HCT116 (cell line): ENCODE measurements at regions not wholly inside any gene's neighbourhood (a gene's known extent, or its start where the extent isn't known, plus 50 kb on each side); places are given as distances from the start of the nearest gene placed in this dataset.

ENCODE experiments used
- EZH2 ChIP-seq: fragments of 200-600 bp; sonication (generic); IDR thresholded peaks from 2 replicates; pipeline ENCODE4 v1.6.1; 2017; ENCODE audit warnings: antibody characterized with exemption, mixed run types
- FOSL1 ChIP-seq: IDR thresholded peaks from 2 replicates; pipeline ENCODE4 v1.6.1; 2012; ENCODE audit warnings: low read depth
- POLR2AphosphoS5 ChIP-seq: IDR thresholded peaks from 2 replicates; pipeline ENCODE4 v1.6.1; 2011; ENCODE audit warnings: mild to moderate bottlenecking, low read depth, low read length, moderate library complexity
- RAD21 ChIP-seq: IDR thresholded peaks from 2 replicates; pipeline ENCODE4 v1.6.1; 2012; ENCODE audit warnings: low read depth, mild to moderate bottlenecking
- SP1 ChIP-seq: IDR thresholded peaks from 2 replicates; pipeline ENCODE4 v1.6.1; 2012; ENCODE audit warnings: low read depth
- TF ChIP-seq, protein P1 (sequence below), 3 experiments: fragments of 200-600 bp in 1 of 3; sonication (generic) in 1 of 3; IDR thresholded peaks in 2 of 3; conservative IDR thresholded peaks in 1 of 3; 2 replicates each; pipeline ENCODE4 v1.5.1; 2012 to 2017; ENCODE audit warnings: low read depth in 2 of 3, low read length in 2 of 3, antibody characterized with exemption in 1 of 3, borderline replicate concordance in 1 of 3, control low read depth in 1 of 3, mild to moderate bottlenecking in 1 of 3, mixed read lengths in 1 of 3, mixed run types in 1 of 3, moderate library complexity in 1 of 3; ENCODE audit not compliant: insufficient read depth in 1 of 3
- TF ChIP-seq, protein P2 (sequence below): IDR thresholded peaks from 2 replicates; pipeline ENCODE4 v1.6.1; 2012; ENCODE audit warnings: low read depth

DNA sequence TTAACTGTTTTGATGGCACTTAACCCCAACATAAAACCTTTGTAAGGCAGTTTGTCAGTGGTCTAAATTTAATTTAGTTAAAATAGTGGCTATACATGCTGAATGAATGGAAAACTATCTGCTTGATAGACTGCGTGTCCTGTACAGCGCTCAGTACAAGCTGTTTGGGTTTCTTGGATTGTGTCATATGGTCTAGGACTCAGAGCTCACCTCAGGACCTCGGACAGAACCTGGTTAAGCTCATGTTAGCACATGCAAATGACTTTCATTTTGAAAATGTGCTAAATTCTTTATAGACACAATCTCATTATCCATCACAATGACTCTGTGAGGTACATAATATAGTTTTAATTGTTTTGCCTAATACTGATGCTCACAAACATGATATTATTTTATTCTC lies 55.7 kb upstream of the RELN start:
- TF ChIP-seq, protein P1, sequence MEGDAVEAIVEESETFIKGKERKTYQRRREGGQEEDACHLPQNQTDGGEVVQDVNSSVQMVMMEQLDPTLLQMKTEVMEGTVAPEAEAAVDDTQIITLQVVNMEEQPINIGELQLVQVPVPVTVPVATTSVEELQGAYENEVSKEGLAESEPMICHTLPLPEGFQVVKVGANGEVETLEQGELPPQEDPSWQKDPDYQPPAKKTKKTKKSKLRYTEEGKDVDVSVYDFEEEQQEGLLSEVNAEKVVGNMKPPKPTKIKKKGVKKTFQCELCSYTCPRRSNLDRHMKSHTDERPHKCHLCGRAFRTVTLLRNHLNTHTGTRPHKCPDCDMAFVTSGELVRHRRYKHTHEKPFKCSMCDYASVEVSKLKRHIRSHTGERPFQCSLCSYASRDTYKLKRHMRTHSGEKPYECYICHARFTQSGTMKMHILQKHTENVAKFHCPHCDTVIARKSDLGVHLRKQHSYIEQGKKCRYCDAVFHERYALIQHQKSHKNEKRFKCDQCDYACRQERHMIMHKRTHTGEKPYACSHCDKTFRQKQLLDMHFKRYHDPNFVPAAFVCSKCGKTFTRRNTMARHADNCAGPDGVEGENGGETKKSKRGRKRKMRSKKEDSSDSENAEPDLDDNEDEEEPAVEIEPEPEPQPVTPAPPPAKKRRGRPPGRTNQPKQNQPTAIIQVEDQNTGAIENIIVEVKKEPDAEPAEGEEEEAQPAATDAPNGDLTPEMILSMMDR (IDR thresholded peaks at IDR 0.05 in 2 of 3, conservative IDR thresholded peaks at IDR 0.05 in 1 of 3; ENCODE audit: borderline replicate concordance in 1 of 3, insufficient read depth in 1 of 3, low read depth in 2 of 3, low read length in 2 of 3), result no peak
- TF ChIP-seq EZH2 (no peak), SP1 (no peak), POLR2AphosphoS5 (no peak), RAD21 (no peak), FOSL1 (no peak)
- TF ChIP-seq, protein P2, sequence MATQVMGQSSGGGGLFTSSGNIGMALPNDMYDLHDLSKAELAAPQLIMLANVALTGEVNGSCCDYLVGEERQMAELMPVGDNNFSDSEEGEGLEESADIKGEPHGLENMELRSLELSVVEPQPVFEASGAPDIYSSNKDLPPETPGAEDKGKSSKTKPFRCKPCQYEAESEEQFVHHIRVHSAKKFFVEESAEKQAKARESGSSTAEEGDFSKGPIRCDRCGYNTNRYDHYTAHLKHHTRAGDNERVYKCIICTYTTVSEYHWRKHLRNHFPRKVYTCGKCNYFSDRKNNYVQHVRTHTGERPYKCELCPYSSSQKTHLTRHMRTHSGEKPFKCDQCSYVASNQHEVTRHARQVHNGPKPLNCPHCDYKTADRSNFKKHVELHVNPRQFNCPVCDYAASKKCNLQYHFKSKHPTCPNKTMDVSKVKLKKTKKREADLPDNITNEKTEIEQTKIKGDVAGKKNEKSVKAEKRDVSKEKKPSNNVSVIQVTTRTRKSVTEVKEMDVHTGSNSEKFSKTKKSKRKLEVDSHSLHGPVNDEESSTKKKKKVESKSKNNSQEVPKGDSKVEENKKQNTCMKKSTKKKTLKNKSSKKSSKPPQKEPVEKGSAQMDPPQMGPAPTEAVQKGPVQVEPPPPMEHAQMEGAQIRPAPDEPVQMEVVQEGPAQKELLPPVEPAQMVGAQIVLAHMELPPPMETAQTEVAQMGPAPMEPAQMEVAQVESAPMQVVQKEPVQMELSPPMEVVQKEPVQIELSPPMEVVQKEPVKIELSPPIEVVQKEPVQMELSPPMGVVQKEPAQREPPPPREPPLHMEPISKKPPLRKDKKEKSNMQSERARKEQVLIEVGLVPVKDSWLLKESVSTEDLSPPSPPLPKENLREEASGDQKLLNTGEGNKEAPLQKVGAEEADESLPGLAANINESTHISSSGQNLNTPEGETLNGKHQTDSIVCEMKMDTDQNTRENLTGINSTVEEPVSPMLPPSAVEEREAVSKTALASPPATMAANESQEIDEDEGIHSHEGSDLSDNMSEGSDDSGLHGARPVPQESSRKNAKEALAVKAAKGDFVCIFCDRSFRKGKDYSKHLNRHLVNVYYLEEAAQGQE, result no peak; the same call in 1 of the 2 replicates
